ENCODE measurements at regions not wholly inside any gene's neighbourhood (a gene's known extent, or its start where the extent isn't known, plus 50 kb on each side); places are given as distances from the start of the nearest gene placed in this dataset.

GRCh38 chr1:25167269-25168192, 64.8 kb downstream of the SYF2 start (continued):
- TF ChIP-seq PCBP2 (optimal IDR thresholded peaks at IDR 0.05; ENCODE audit: low read depth, low read length, poor library complexity, severe bottlenecking) (no peak), SIX4 (CRISPR knock-in tag; IDR thresholded peaks at IDR 0.05) (0 out of 2 replicates have a peak, but pooled peaks have one; percentile 53), CTCF (CRISPR knock-in tag; IDR thresholded peaks at IDR 0.05) (peak; percentile 61), MED13 (CRISPR knock-in tag; IDR thresholded peaks at IDR 0.05) (no peak), ZNF687 (CRISPR knock-in tag; IDR thresholded peaks at IDR 0.05) (peak; percentile 91), MAFF (IDR thresholded peaks at IDR 0.05; ENCODE audit: low read depth, low read length) (no peak), HMG20B (CRISPR knock-in tag; conservative IDR thresholded peaks at IDR 0.05) (peak; percentile 90), ZNF160 (CRISPR knock-in tag; IDR thresholded peaks at IDR 0.05) (peak; percentile 67; the same call in 1 of the 2 replicates), REPIN1 (CRISPR knock-in tag; IDR thresholded peaks at IDR 0.05; ENCODE audit: borderline replicate concordance, low read depth) (peak; percentile 70; the same call in 1 of the 2 replicates), FOXP4 (CRISPR knock-in tag; IDR thresholded peaks at IDR 0.05) (peak; percentile 79), HNF1B (CRISPR knock-in tag; IDR thresholded peaks at IDR 0.05) (peak; percentile 86), XRCC5 (optimal IDR thresholded peaks at IDR 0.05; ENCODE audit: low read length) (peak; percentile 84), GMEB1 (CRISPR knock-in tag; IDR thresholded peaks at IDR 0.05; ENCODE audit: borderline replicate concordance) (peak; percentile 8; the same call in 1 of the 2 replicates), KDM6A (CRISPR knock-in tag; IDR thresholded peaks at IDR 0.05; ENCODE audit: low read depth) (peak; percentile 81), MYNN (CRISPR knock-in tag; IDR thresholded peaks at IDR 0.05; ENCODE audit: low read depth) (peak; percentile 93; the same call in 1 of the 2 replicates), THAP11 (CRISPR knock-in tag; IDR thresholded peaks at IDR 0.05) (no peak; the same call in 1 of the 2 replicates)

Data from HepG2 (cell line).